SK-N-SH (cell line): ENCODE measurements at regions not wholly inside any gene's neighbourhood (a gene's known extent, or its start where the extent isn't known, plus 50 kb on each side); places are given as distances from the start of the nearest gene placed in this dataset.

Experiments used
- CTCF ChIA-PET: fragments of 300-600, 350-600 bp; formaldehyde crosslinking; extraction: SDS; loops from one replicate; lab custom pipeline; 2021; lab: Yijun Ruan, JAX
- POLR2A ChIA-PET: fragments of 350-600 bp; sonication (Branson Sonifier 250); formaldehyde crosslinking; extraction: SDS; loops from one replicate; lab custom pipeline; 2020; ENCODE audit warnings: antibody characterized with exemption, inconsistent platforms; lab: Yijun Ruan, JAX
- DNase-seq: peaks from one replicate; pipeline ENCODE4 v3.0.0; 2012
- H2AFZ ChIP-seq: fragments of 200-600 bp; sonication (generic); 2 replicates; pipeline ENCODE4 v1.8.1; 2016; ENCODE audit warnings: antibody characterized with exemption, mild to moderate bottlenecking, low read depth
- H3F3A ChIP-seq: fragments of 200-600 bp; sonication (generic); replicated peaks from 2 replicates; pipeline ENCODE3; 2016; ENCODE audit warnings: antibody characterized with exemption, mild to moderate bottlenecking; ENCODE audit not compliant: insufficient read depth
- H3K27ac ChIP-seq, 2 experiments: fragments of 200-500 bp in 1 of 2; fragments of 200-600 bp in 1 of 2; sonication (Bioruptor generic) in 1 of 2; sonication (generic), shearing (Covaris generic) in 1 of 2; 2 replicates each; pipeline versions ENCODE4 v1.5.1 to v1.6.1; 2014 to 2016; ENCODE audit warnings: low read depth in 2 of 2, inconsistent platforms in 1 of 2, low read length in 1 of 2, mild to moderate bottlenecking in 1 of 2, mixed read lengths in 1 of 2
- H3K27me3 ChIP-seq: fragments of 200-600 bp; sonication (generic), shearing (Covaris generic); 2 replicates; pipeline ENCODE4 v1.6.1; 2016; ENCODE audit warnings: mixed run types; ENCODE audit not compliant: insufficient read depth
- H3K36me3 ChIP-seq, 2 experiments: fragments of 200-500 bp in 1 of 2; fragments of 200-600 bp in 1 of 2; sonication (Bioruptor generic) in 1 of 2; sonication (generic) in 1 of 2; replicated peaks in 1 of 2; 2 replicates each; pipeline versions ENCODE3 to v1.5.1; 2014 to 2016; ENCODE audit warnings: low read length in 1 of 2, mild to moderate bottlenecking in 1 of 2; ENCODE audit not compliant: insufficient read depth in 2 of 2, control insufficient read depth in 1 of 2
- H3K4me1 ChIP-seq, 2 experiments: fragments of 200-500 bp in 1 of 2; fragments of 200-600 bp in 1 of 2; sonication (Bioruptor generic) in 1 of 2; sonication (generic), shearing (Covaris generic) in 1 of 2; 2 replicates each; pipeline versions ENCODE4 v1.5.1 to v1.6.1; 2014 to 2016; ENCODE audit warnings: low read depth in 1 of 2, low read length in 1 of 2, mixed run types in 1 of 2; ENCODE audit not compliant: insufficient read depth in 2 of 2, control insufficient read depth in 1 of 2
- H3K4me2 ChIP-seq: fragments of 200-600 bp; sonication (generic), shearing (Covaris generic); 2 replicates; pipeline ENCODE4 v1.6.1; 2017; ENCODE audit warnings: mixed run types
- H3K4me3 ChIP-seq, 2 experiments: fragments of 200-500 bp in 1 of 2; fragments of 200-600 bp in 1 of 2; sonication (Bioruptor generic) in 1 of 2; sonication (generic), shearing (Covaris generic) in 1 of 2; 2 replicates each; pipeline versions ENCODE4 v1.5.1 to v1.8.1; 2014 to 2016; ENCODE audit warnings: low read depth in 2 of 2, inconsistent platforms in 1 of 2, low read length in 1 of 2, mild to moderate bottlenecking in 1 of 2, mixed read lengths in 1 of 2, moderate library complexity in 1 of 2
- H3K79me2 ChIP-seq: fragments of 200-600 bp; sonication (generic); 2 replicates; pipeline ENCODE4 v1.8.1; 2017; ENCODE audit warnings: mild to moderate bottlenecking; ENCODE audit not compliant: insufficient read depth
- H3K9ac ChIP-seq: fragments of 200-600 bp; sonication (generic); 2 replicates; pipeline ENCODE4 v1.6.1; 2017; ENCODE audit warnings: mixed run types
- H3K9me2 ChIP-seq: fragments of 200-600 bp; sonication (generic); 2 replicates; pipeline ENCODE4 v1.6.1; 2017; ENCODE audit warnings: mixed run types
- H3K9me3 ChIP-seq: fragments of 200-600 bp; sonication (generic); 2 replicates; pipeline ENCODE4 v1.6.1; 2017; ENCODE audit warnings: mixed run types, mild to moderate bottlenecking, moderate library complexity
- H4K20me1 ChIP-seq: fragments of 200-600 bp; sonication (generic); 2 replicates; pipeline ENCODE4 v1.6.1; 2017; ENCODE audit warnings: mild to moderate bottlenecking, mixed run types; ENCODE audit not compliant: insufficient read depth
- CHD2 ChIP-seq: fragments of 150-350 bp; IDR thresholded peaks from 2 replicates; pipeline ENCODE4 v1.6.1; 2018; ENCODE audit warnings: low read length; ENCODE audit not compliant: partially characterized antibody
- ELF1 ChIP-seq: IDR thresholded peaks from 2 replicates; pipeline ENCODE4 v1.4.0; 2012
- EZH2phosphoT487 ChIP-seq: fragments of 200-600 bp; sonication (generic); IDR thresholded peaks from 2 replicates; pipeline ENCODE4 v1.6.1; 2017; ENCODE audit warnings: low read depth, mixed run types, mild to moderate bottlenecking, antibody characterized with exemption, moderate library complexity, borderline replicate concordance
- FOSL2 ChIP-seq: IDR thresholded peaks from 2 replicates; pipeline ENCODE4 v1.4.0; 2012; ENCODE audit warnings: low read depth, mild to moderate bottlenecking, moderate library complexity, borderline replicate concordance
- FOXJ3 ChIP-seq: sonication (generic); formaldehyde crosslinking; IDR thresholded peaks from 2 replicates; pipeline ENCODE4 v1.5.1; 2020; ENCODE audit warnings: mild to moderate bottlenecking, missing genetic modification reagents
- FOXM1 ChIP-seq: IDR thresholded peaks from 2 replicates; pipeline ENCODE4 v1.4.0; 2012; ENCODE audit warnings: low read depth, mild to moderate bottlenecking
- GABPA ChIP-seq: IDR thresholded peaks from 2 replicates; pipeline ENCODE4 v1.4.0; 2012; ENCODE audit warnings: low read depth, mild to moderate bottlenecking
- GATA2 ChIP-seq: sonication (generic); formaldehyde crosslinking; IDR thresholded peaks from 2 replicates; pipeline ENCODE4 v1.5.0; 2020; ENCODE audit warnings: mild to moderate bottlenecking, missing genetic modification reagents
- JUND ChIP-seq: IDR thresholded peaks from 2 replicates; pipeline ENCODE4 v1.4.0; 2012
- MXI1 ChIP-seq: IDR thresholded peaks from 2 replicates; pipeline ENCODE4 v1.6.1; 2012; ENCODE audit warnings: mild to moderate bottlenecking, low read depth, low read length, improper control_type of control experiment
- RCOR1 ChIP-seq: fragments of 150-350 bp; IDR thresholded peaks from 2 replicates; pipeline ENCODE4 v1.6.1; 2017; ENCODE audit warnings: antibody characterized with exemption, low read length
- REST ChIP-seq: IDR thresholded peaks from 2 replicates; pipeline ENCODE4 v1.6.1; 2012; ENCODE audit warnings: mild to moderate bottlenecking, low read depth, low read length, moderate library complexity
- RFX5 ChIP-seq: IDR thresholded peaks from 2 replicates; pipeline ENCODE4 v1.6.1; 2012; ENCODE audit warnings: mild to moderate bottlenecking, improper control_type of control experiment, low read length
- SIN3A ChIP-seq: IDR thresholded peaks from 2 replicates; pipeline ENCODE4 v1.6.1; 2012; ENCODE audit warnings: low read depth, mild to moderate bottlenecking, low read length, moderate library complexity, borderline replicate concordance
- TAF1 ChIP-seq: IDR thresholded peaks from 2 replicates; pipeline ENCODE4 v1.6.1; 2012; ENCODE audit warnings: low read depth, mild to moderate bottlenecking, low read length, moderate library complexity, borderline replicate concordance
- USF1 ChIP-seq: IDR thresholded peaks from 2 replicates; pipeline ENCODE4 v1.4.0; 2012; ENCODE audit warnings: low read depth, borderline replicate concordance
- YY1 ChIP-seq: IDR thresholded peaks from 2 replicates; pipeline ENCODE4 v1.4.0; 2012; ENCODE audit warnings: low read depth, mild to moderate bottlenecking
- WGBS: methylation state at CpG from one replicate; pipeline ENCODE4 v1.1.6; 2017; ENCODE audit warnings: low lambda C conversion rate; 5-methylcytosine and 5-hydroxymethylcytosine counted together
- TF ChIP-seq, protein P1 (sequence below): fragments of 150-350 bp; IDR thresholded peaks from 2 replicates; pipeline ENCODE4 v1.6.1; 2017; ENCODE audit warnings: antibody characterized with exemption, low read length, low read depth, borderline replicate concordance

GRCh38 chr2:84084856-84085255 is 374.2 kb downstream of the SUCLG1 start:
- Histone ChIP-seq H3K9me3 (no peaks in the 10 kb centered on the region), H3K4me2 (no peak overlapping the region), H3K9me2 (no peaks in the 10 kb centered on the region), H3F3A (no peaks in the 10 kb centered on the region), H4K20me1 (no peaks in the 10 kb centered on the region), H3K79me2 (no peaks in the 10 kb centered on the region), H3K9ac (no peak overlapping the region), H3K27ac (no peak overlapping the region), H3K36me3 (no peaks in the 10 kb centered on the region), H3K4me1 (no peaks in the 10 kb centered on the region), H3K4me3 (no peak overlapping the region), H3K27me3 (no peaks in the 10 kb centered on the region), H2AFZ (no peak overlapping the region)
- CTCF ChIA-PET, result no interaction called here
- TF ChIP-seq GATA2 (CRISPR knock-in tag), result no peak
- TF ChIP-seq USF1, result no peak
- TF ChIP-seq MXI1, result no peak
- no peak for TF ChIP-seq ELF1
- no peak for TF ChIP-seq GABPA
- TF ChIP-seq, protein P1, sequence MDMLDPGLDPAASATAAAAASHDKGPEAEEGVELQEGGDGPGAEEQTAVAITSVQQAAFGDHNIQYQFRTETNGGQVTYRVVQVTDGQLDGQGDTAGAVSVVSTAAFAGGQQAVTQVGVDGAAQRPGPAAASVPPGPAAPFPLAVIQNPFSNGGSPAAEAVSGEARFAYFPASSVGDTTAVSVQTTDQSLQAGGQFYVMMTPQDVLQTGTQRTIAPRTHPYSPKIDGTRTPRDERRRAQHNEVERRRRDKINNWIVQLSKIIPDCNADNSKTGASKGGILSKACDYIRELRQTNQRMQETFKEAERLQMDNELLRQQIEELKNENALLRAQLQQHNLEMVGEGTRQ, result no peak
- TF ChIP-seq YY1, result no peak
- no peak for TF ChIP-seq FOXJ3 (CRISPR knock-in tag)
- no peak for TF ChIP-seq FOSL2
- no peak for TF ChIP-seq RFX5
- TF ChIP-seq EZH2phosphoT487, result no peak
- TF ChIP-seq CHD2, result no peak
- TF ChIP-seq REST, result no peak
- no peak for TF ChIP-seq FOXM1
- TF ChIP-seq JUND, result no peak
- no peak for TF ChIP-seq RCOR1
- no peak for TF ChIP-seq SIN3A
- no peak for TF ChIP-seq TAF1
- POLR2A ChIA-PET, result no interaction called here
- DNase-seq, result no peak
- 0% methylated on average over 1 of the region's 1 CpG for WGBS
